Fibroblast of lung (primary cell): ENCODE measurements at regions not wholly inside any gene's neighbourhood (a gene's known extent, or its start where the extent isn't known, plus 50 kb on each side); places are given as distances from the start of the nearest gene placed in this dataset.

ENCODE experiments used
- CTCF ChIP-seq, 2 donors: IDR thresholded peaks in 1 of 2; conservative IDR thresholded peaks in 1 of 2; 1 replicate in 1 of 2; 2 replicates in 1 of 2; pipeline ENCODE4 v1.5.1; 2011 to 2012; ENCODE audit warnings: low read length in 2 of 2, control low read depth in 1 of 2, inconsistent platforms in 1 of 2, low read depth in 1 of 2, mild to moderate bottlenecking in 1 of 2
- EZH2 ChIP-seq: IDR thresholded peaks from 2 replicates; pipeline ENCODE4 v1.5.1; 2012; ENCODE audit warnings: low read length, control low read depth, mild to moderate bottlenecking; ENCODE audit errors: missing control alignments

GRCh38 chr5:146986469-146986868, 107.9 kb upstream of the PPP2R2B start:
- TF ChIP-seq CTCF (conservative IDR thresholded peaks at IDR 0.05 in 1 of 2, IDR thresholded peaks at IDR 0.05 in 1 of 2; ENCODE audit: low read depth in 1 of 2, low read length in 2 of 2) (no peak), EZH2 (no peak)
